ENCODE measurements at regions not wholly inside any gene's neighbourhood (a gene's known extent, or its start where the extent isn't known, plus 50 kb on each side); places are given as distances from the start of the nearest gene placed in this dataset.

- Histone ChIP-seq H3K27ac (no peak overlapping the region), H3K36me3 (no peaks in the 10 kb centered on the region), H3K4me3 (no peak overlapping the region), H3K27me3 (replicated peaks; ENCODE audit: insufficient read depth) (no peaks in the 10 kb centered on the region), H3K9me3 (no peaks in the 10 kb centered on the region), H3K4me1 (replicated peaks) (no peaks in the 10 kb centered on the region)
- intact Hi-C loops (cut with DNase I): no loop called here
- no peak for DNase-seq (ENCODE audit: low spot score)
- WGBS: 89% methylated on average over 1 of the region's 1 CpG
- no peak for TF ChIP-seq CTCF (IDR thresholded peaks at IDR 0.05)
- no peak for TF ChIP-seq POLR2A (IDR thresholded peaks at IDR 0.05)
- TF ChIP-seq POLR2AphosphoS5 (IDR thresholded peaks at IDR 0.05): no peak
Observed at GRCh38 chr6:164561656-164562055, 747.7 kb downstream of the C6orf118 start.

DNA sequence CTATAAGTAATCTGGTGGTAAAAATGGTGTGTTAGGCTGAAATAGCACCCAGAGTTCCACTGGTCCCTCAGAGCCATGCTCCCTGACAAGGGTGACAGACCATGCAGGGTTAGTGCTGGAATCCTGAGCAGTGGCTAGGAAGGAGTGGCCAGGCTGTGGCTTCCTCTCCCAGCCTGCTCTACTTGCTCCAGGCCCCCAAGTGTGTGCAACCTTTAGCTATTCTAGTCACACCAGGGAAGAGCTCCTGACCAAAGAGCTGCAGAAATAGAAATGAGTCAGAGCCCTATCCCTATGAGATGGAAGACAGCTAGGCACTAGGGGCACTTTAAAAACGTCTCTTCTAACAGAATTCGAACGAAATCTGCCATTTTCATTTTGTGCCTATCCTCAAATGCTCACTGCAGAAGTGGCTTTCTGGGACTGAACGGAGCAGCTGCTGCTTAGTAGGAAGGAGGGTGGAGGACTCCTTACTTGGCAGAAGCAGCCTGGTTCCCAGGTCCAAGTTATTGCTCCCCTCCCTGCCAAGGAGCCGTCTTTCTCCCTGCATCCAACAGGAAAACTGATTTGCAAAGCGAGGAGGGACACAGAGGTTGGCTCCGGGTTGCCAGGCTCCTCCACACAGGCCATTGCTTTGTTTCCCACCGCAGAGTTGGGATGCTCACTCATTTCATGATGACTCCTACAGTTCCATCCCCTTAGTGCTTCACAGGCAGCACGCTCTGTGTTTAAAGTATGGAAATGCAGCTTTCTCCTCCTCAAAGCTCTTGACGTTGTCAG, 754.5 kb downstream of the C6orf118 start:
- DNase-seq (ENCODE audit: low spot score): no peak
- TF ChIP-seq POLR2A (IDR thresholded peaks at IDR 0.05) (no peak), POLR2AphosphoS5 (IDR thresholded peaks at IDR 0.05) (no peak), CTCF (IDR thresholded peaks at IDR 0.05) (no peak)
- no peak overlapping the region for H3K27ac ChIP-seq
- H3K27me3 ChIP-seq (replicated peaks; ENCODE audit: insufficient read depth): no peaks in the 10 kb centered on the region
- intact Hi-C loops (cut with DNase I): no loop called here
- H3K4me1 ChIP-seq (replicated peaks): no peaks in the 10 kb centered on the region
- H3K4me3 ChIP-seq: no peak overlapping the region
- no peaks in the 10 kb centered on the region for H3K36me3 ChIP-seq
- no peaks in the 10 kb centered on the region for H3K9me3 ChIP-seq
- 71% methylated on average over 10 of the region's 10 CpGs for WGBS

- no peaks in the 10 kb centered on the region for H3K36me3 ChIP-seq
- 44% methylated on average over 3 of the region's 3 CpGs for WGBS
Observed at GRCh38 chr6:164554226-164554625, 755.2 kb downstream of the C6orf118 start.

GRCh38 chr6:164551706-164552105, 757.7 kb downstream of the C6orf118 start:
- 90% methylated on average over 4 of the region's 4 CpGs for WGBS
- Histone ChIP-seq H3K4me3 (no peak overlapping the region), H3K4me1 (replicated peaks) (no peaks in the 10 kb centered on the region), H3K27ac (no peak overlapping the region), H3K27me3 (replicated peaks; ENCODE audit: insufficient read depth) (no peaks in the 10 kb centered on the region), H3K9me3 (no peaks in the 10 kb centered on the region), H3K36me3 (no peaks in the 10 kb centered on the region)
- DNase-seq (ENCODE audit: low spot score): no peak
- intact Hi-C loops (cut with DNase I): no loop called here
- TF ChIP-seq POLR2A (IDR thresholded peaks at IDR 0.05): no peak
- TF ChIP-seq POLR2AphosphoS5 (IDR thresholded peaks at IDR 0.05): no peak
- no peak for TF ChIP-seq CTCF (IDR thresholded peaks at IDR 0.05)

More at GRCh38 chr6:164554226-164554625, 755.2 kb downstream of the C6orf118 start:
- H3K4me1 ChIP-seq (replicated peaks): no peaks in the 10 kb centered on the region
- no peak overlapping the region for H3K4me3 ChIP-seq
- no peaks in the 10 kb centered on the region for H3K9me3 ChIP-seq
- H3K27ac ChIP-seq: no peak overlapping the region
- intact Hi-C loops (cut with DNase I): no loop called here
- H3K27me3 ChIP-seq (replicated peaks; ENCODE audit: insufficient read depth): no peaks in the 10 kb centered on the region
- no peak for TF ChIP-seq POLR2A (IDR thresholded peaks at IDR 0.05)
- no peak for TF ChIP-seq POLR2AphosphoS5 (IDR thresholded peaks at IDR 0.05)
- TF ChIP-seq CTCF (IDR thresholded peaks at IDR 0.05): no peak
- DNase-seq (ENCODE audit: low spot score): no peak

DNA sequence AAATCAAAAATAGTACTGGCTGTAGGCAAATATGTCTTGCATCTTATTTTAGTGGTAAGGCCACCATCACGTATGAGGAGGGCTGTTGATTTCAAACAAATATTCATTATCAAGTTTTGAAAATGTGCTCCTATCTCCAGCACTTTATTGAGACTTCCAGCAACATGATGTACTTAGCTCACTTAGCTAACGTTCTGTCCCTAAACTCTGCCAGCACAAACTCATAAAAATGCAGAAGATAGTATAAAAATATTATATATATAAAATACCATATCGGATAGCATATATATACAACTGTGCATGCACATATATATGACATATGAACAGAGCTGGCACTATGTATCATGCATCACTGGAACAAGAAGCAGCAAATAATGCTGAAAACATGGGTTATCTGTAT, 762.3 kb downstream of the C6orf118 start:
- no peaks in the 10 kb centered on the region for H3K4me1 ChIP-seq (replicated peaks)
- no peak overlapping the region for H3K4me3 ChIP-seq
- H3K27me3 ChIP-seq (replicated peaks; ENCODE audit: insufficient read depth): no peaks in the 10 kb centered on the region
- no peaks in the 10 kb centered on the region for H3K36me3 ChIP-seq
- intact Hi-C loops (cut with DNase I): no loop called here
- H3K9me3 ChIP-seq: no peaks in the 10 kb centered on the region
- 54% methylated on average over 3 of the region's 3 CpGs for WGBS
- TF ChIP-seq CTCF (IDR thresholded peaks at IDR 0.05): no peak
- TF ChIP-seq POLR2A (IDR thresholded peaks at IDR 0.05): no peak
- TF ChIP-seq POLR2AphosphoS5 (IDR thresholded peaks at IDR 0.05): no peak
- no peak overlapping the region for H3K27ac ChIP-seq
- no peak for DNase-seq (ENCODE audit: low spot score)
